ENCODE measurements at regions not wholly inside any gene's neighbourhood (a gene's known extent, or its start where the extent isn't known, plus 50 kb on each side); places are given as distances from the start of the nearest gene placed in this dataset.

DNA sequence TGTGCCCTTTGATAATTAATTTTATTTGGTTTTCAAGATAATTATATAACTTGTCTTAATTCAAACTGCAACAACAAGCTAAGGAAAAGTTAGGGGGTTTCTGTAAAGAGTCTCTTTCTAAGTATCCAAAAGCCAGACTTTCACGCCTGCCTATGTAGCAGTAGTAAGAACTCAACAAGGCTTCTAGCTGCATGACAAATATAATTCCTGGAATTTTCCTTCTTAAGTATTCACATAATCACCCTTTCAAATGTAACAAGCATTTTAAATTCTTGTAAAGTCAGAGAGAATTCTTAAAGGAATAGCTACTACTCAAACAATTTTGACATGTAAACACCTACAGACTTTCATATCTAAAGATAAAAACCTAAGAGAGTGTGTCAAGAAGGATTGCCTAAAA is 189.7 kb upstream of the NDST3 start:
- 71% methylated on average over 1 of the region's 1 CpG; no CpG with 5 or more reads in 1 of the 2 donors for WGBS, 2 donors (ENCODE audit: low coverage in 1 of 2)
- TF ChIP-seq EP300 (IDR thresholded peaks at IDR 0.05; ENCODE audit: low read depth) (no peak), POLR2A (IDR thresholded peaks at IDR 0.05) (no peak), POLR2AphosphoS5 (IDR thresholded peaks at IDR 0.05) (no peak)
- TF ChIP-seq, protein P1, sequence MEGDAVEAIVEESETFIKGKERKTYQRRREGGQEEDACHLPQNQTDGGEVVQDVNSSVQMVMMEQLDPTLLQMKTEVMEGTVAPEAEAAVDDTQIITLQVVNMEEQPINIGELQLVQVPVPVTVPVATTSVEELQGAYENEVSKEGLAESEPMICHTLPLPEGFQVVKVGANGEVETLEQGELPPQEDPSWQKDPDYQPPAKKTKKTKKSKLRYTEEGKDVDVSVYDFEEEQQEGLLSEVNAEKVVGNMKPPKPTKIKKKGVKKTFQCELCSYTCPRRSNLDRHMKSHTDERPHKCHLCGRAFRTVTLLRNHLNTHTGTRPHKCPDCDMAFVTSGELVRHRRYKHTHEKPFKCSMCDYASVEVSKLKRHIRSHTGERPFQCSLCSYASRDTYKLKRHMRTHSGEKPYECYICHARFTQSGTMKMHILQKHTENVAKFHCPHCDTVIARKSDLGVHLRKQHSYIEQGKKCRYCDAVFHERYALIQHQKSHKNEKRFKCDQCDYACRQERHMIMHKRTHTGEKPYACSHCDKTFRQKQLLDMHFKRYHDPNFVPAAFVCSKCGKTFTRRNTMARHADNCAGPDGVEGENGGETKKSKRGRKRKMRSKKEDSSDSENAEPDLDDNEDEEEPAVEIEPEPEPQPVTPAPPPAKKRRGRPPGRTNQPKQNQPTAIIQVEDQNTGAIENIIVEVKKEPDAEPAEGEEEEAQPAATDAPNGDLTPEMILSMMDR (IDR thresholded peaks at IDR 0.05): no peak
- in situ Hi-C loops (cut with MboI; ENCODE audit: low pct_ligation_motif_present in 1 of 4, low pct_unique_long_range_greater_than_20kb in 1 of 4, low sequenced_read_pairs in 3 of 4): no loop called here

DNA sequence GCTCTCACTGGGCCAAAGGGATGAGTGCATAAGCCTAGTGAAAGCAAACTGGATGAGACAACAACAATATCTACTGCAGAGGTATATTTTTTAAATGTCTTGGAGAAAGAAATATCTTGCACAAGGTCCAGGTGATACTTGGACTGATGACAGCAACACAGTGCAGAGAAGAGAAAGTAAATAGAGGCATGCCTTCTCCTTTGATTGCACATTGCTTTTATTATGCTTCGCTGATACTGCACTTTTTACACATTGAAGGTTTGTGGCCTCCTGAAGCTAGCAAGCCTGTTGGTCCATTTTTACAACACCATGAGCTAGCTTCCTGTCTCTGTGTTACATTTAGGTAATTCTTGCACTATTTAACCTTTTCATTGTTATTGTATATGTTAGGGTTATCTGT is 189.0 kb upstream of the NDST3 start:
- intact Hi-C loops (cut with DNase I; ENCODE audit: low total_unique reads) (no loop called here), in situ Hi-C loops (cut with MboI; ENCODE audit: low pct_ligation_motif_present in 1 of 4, low pct_unique_long_range_greater_than_20kb in 1 of 4, low sequenced_read_pairs in 3 of 4) (no loop called here)
- Histone ChIP-seq H3K36me3 (no peaks in the 10 kb centered on the region), H3K27ac (no peak overlapping the region), H3K27me3 (no peaks in the 10 kb centered on the region), H3K9me3 (no peaks in the 10 kb centered on the region), H3K4me1 (peaks cover 0 to 28% (median 5%) of the 10 kb centered on the region in 4 donors), H3K4me3 (no peak overlapping the region)
- DNase-seq: no peak
- WGBS, 2 donors (ENCODE audit: low coverage in 1 of 2): 36 to 47% methylated on average over 1 of the region's 1 CpG
- TF ChIP-seq, protein P1 (IDR thresholded peaks at IDR 0.05): no peak
- TF ChIP-seq POLR2AphosphoS5 (IDR thresholded peaks at IDR 0.05): no peak
- TF ChIP-seq POLR2A (IDR thresholded peaks at IDR 0.05): no peak
- TF ChIP-seq EP300 (IDR thresholded peaks at IDR 0.05; ENCODE audit: low read depth): no peak

More for the DNA sequence above, 189.7 kb upstream of the NDST3 start:
- no peak for DNase-seq
- no peak overlapping the region for H3K4me3 ChIP-seq
- no peaks in the 10 kb centered on the region for H3K27me3 ChIP-seq
- H3K4me1 ChIP-seq: peaks cover 0 to 28% (median 5%) of the 10 kb centered on the region in 4 donors
- no peaks in the 10 kb centered on the region for H3K36me3 ChIP-seq
- H3K9me3 ChIP-seq: no peaks in the 10 kb centered on the region
- intact Hi-C loops (cut with DNase I; ENCODE audit: low total_unique reads): no loop called here
- H3K27ac ChIP-seq: no peak overlapping the region

DNA sequence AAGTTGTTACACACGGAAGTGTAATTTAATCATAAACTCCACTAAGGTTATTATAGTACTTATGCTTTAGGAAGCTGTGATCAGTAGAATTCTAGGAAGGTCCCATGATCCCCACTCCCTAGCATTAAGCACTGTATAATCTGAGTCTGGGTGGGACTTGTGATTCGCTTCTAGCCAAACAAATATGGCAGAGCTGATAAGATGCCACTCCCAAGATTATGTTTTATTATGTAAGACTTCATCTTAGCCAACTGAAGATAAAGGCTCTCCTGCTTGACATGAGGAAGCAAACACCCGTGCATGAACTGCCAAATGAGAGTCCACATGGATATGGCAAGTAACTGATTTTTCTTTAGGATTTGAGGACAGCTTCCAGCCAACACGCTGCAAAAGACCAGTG is 186.4 kb upstream of the NDST3 start:
- peaks cover 4 to 10% of the 10 kb centered on the region in 2 donors for H3K9me3 ChIP-seq
- DNase-seq: peak; percentile 33
- no peak for TF ChIP-seq POLR2A (IDR thresholded peaks at IDR 0.05)
- no peak for TF ChIP-seq EP300 (IDR thresholded peaks at IDR 0.05; ENCODE audit: low read depth)
- peak in 1 of 3 donors; percentile 42 for TF ChIP-seq POLR2AphosphoS5 (IDR thresholded peaks at IDR 0.05)
- TF ChIP-seq, protein P1 (IDR thresholded peaks at IDR 0.05): no peak
- intact Hi-C loops (cut with DNase I; ENCODE audit: low total_unique reads): no loop called here
- H3K27ac ChIP-seq: peak overlapping the region; percentile 24 to 70 (median 48)
- in situ Hi-C loops (cut with MboI; ENCODE audit: low pct_ligation_motif_present in 1 of 4, low pct_unique_long_range_greater_than_20kb in 1 of 4, low sequenced_read_pairs in 3 of 4): no loop called here
- no peaks in the 10 kb centered on the region for H3K36me3 ChIP-seq
- peaks cover 0 to 28% (median 5%) of the 10 kb centered on the region in 4 donors for H3K4me1 ChIP-seq
- H3K4me3 ChIP-seq: no peak overlapping the region
- 38 to 60% methylated on average over 2 to 4 of the region's 4 CpGs for WGBS, 2 donors (ENCODE audit: low coverage in 1 of 2)
- H3K27me3 ChIP-seq: no peaks in the 10 kb centered on the region

DNA sequence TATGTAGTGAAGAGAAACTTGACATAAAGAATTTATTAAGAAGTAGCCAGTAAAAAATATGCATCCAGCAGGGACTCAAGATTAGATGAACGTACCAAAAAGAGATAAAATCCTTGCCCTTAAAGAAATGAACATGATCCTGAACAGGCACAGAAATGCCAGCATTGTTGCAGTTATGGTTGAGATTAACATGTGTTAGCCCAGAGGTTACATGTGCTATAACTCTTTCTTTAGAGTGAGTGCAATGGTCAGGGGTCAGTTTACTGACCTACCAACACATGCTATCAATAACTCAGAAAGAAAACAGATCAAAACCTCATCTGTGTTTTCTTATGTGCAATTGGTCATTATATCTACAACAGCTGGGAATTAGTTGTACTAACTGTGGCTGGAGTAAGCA is 166.1 kb upstream of the NDST3 start:
- H3K36me3 ChIP-seq: no peaks in the 10 kb centered on the region
- H3K27ac ChIP-seq: no peak overlapping the region
- H3K4me3 ChIP-seq: no peak overlapping the region
- H3K9me3 ChIP-seq: no peaks in the 10 kb centered on the region
- TF ChIP-seq, protein P1 (IDR thresholded peaks at IDR 0.05): no peak
- TF ChIP-seq POLR2AphosphoS5 (IDR thresholded peaks at IDR 0.05) (no peak), POLR2A (IDR thresholded peaks at IDR 0.05) (no peak), EP300 (IDR thresholded peaks at IDR 0.05; ENCODE audit: low read depth) (no peak)
- in situ Hi-C loops (cut with MboI; ENCODE audit: low pct_ligation_motif_present in 1 of 4, low pct_unique_long_range_greater_than_20kb in 1 of 4, low sequenced_read_pairs in 3 of 4) (no loop called here), intact Hi-C loops (cut with DNase I; ENCODE audit: low total_unique reads) (no loop called here)
- peaks cover 0 to 5% (median 0%) of the 10 kb centered on the region in 4 donors for H3K4me1 ChIP-seq
- 73 to 89% methylated on average over 1 of the region's 1 CpG for WGBS, 2 donors (ENCODE audit: low coverage in 1 of 2)
- DNase-seq: no peak
- H3K27me3 ChIP-seq: no peaks in the 10 kb centered on the region

Measured in transverse colon (tissue), 4 donors.